ENCODE measurements at regions not wholly inside any gene's neighbourhood (a gene's known extent, or its start where the extent isn't known, plus 50 kb on each side); places are given as distances from the start of the nearest gene placed in this dataset.
"Not testable (repeated sequence)": the region's sequence is repeated elsewhere in the genome, so short reads cannot be mapped to it uniquely, and the experiment has no call there.

GRCh38 chrX:1105031-1105430, 107.4 kb downstream of the CRLF2 start:
- TF ChIP-seq CTCF, EP300 (IDR thresholded peaks at IDR 0.05): not testable (repeated sequence)
